Panc1 (cell line): ENCODE measurements at regions not wholly inside any gene's neighbourhood (a gene's known extent, or its start where the extent isn't known, plus 50 kb on each side); places are given as distances from the start of the nearest gene placed in this dataset.

Experiments used
- CTCF ChIP-seq: fragments of 450-650 bp; IDR thresholded peaks from 2 replicates; pipeline ENCODE4 v1.5.1; 2017; ENCODE audit warnings: mild to moderate bottlenecking
- POLR2AphosphoS5 ChIP-seq: IDR thresholded peaks from 2 replicates; pipeline ENCODE4 v1.6.1; 2012; ENCODE audit warnings: mild to moderate bottlenecking, low read depth, low read length, moderate library complexity
- REST ChIP-seq, 2 experiments: IDR thresholded peaks; 2 replicates each; pipeline ENCODE4 v1.6.1; 2011 to 2012; ENCODE audit warnings: low read depth in 2 of 2, control low read depth in 1 of 2, low read length in 1 of 2, mild to moderate bottlenecking in 1 of 2, moderate library complexity in 1 of 2; ENCODE audit not compliant: insufficient read depth in 1 of 2
- TCF7L2 ChIP-seq: IDR thresholded peaks from 2 replicates; pipeline ENCODE4 v1.6.1; 2011; ENCODE audit warnings: mild to moderate bottlenecking, low read depth, low read length, inconsistent platforms

- TF ChIP-seq REST (IDR thresholded peaks at IDR 0.05; ENCODE audit: insufficient read depth in 1 of 2, low read depth in 2 of 2, low read length in 1 of 2) (no peak), TCF7L2 (peak; percentile 65; the same call in 1 of the 2 replicates), CTCF (no peak), POLR2AphosphoS5 (no peak)
Measured at GRCh38 chr17:77300016-77300686, 159.4 kb downstream of the SEC14L1 start.
